ENCODE measurements at regions not wholly inside any gene's neighbourhood (a gene's known extent, or its start where the extent isn't known, plus 50 kb on each side); places are given as distances from the start of the nearest gene placed in this dataset.

DNA sequence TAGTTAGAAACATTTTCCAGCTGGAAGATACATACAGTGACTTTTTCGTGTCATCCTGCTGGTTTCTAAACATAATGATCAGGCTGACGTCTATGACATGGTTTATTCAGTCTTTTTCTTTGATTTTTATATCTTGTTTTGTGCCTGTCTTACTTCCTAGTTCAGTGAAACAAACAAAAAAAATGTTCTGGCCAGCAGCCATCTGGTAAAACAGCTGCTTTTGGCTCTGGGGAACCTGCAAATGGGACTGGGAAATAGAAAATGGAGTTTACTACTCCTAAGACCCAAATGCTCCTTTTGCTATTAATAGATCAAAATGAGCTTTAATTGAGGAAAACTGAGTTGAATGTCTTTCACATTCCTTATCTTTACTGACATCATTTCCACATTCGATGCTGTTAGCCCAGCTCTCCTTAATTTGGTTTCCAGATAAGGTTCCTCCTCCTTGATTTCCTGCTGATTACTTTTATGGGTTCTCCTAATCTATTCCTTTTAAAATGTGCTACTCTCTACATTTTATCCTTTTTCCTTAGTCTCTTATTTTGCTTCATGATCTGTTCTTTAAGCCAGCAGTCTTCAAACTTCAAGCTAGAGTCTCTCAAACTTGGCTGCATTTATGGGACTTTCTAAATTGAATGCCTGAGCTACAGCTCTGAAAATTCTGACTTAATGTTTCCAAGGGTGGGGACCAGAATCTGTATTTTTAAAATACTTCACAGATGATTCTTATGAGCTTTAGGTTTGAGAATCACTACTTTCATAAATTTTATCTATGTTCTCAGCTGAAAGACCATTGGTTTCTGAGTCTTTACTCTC, 499.5 kb downstream of the ANKRD50 start:
- TF ChIP-seq, protein P1, sequence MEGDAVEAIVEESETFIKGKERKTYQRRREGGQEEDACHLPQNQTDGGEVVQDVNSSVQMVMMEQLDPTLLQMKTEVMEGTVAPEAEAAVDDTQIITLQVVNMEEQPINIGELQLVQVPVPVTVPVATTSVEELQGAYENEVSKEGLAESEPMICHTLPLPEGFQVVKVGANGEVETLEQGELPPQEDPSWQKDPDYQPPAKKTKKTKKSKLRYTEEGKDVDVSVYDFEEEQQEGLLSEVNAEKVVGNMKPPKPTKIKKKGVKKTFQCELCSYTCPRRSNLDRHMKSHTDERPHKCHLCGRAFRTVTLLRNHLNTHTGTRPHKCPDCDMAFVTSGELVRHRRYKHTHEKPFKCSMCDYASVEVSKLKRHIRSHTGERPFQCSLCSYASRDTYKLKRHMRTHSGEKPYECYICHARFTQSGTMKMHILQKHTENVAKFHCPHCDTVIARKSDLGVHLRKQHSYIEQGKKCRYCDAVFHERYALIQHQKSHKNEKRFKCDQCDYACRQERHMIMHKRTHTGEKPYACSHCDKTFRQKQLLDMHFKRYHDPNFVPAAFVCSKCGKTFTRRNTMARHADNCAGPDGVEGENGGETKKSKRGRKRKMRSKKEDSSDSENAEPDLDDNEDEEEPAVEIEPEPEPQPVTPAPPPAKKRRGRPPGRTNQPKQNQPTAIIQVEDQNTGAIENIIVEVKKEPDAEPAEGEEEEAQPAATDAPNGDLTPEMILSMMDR (IDR thresholded peaks at IDR 0.05; ENCODE audit: partially characterized antibody, unreplicated experiment), result no peak
- peak; percentile 24 for DNase-seq
- Mint-ChIP-seq H3K36me3 (ENCODE audit: unreplicated experiment) (peaks cover 4% of the 10 kb centered on the region), H3K4me1 (ENCODE audit: low read depth, unreplicated experiment) (peaks cover 24% of the 10 kb centered on the region), H3K27ac (ENCODE audit: unreplicated experiment) (peak overlapping the region; percentile 93), H3K27me3 (ENCODE audit: unreplicated experiment) (no peaks in the 10 kb centered on the region), H3K4me3 (ENCODE audit: unreplicated experiment) (peak overlapping the region; percentile 36), H3K9me3 (ENCODE audit: unreplicated experiment) (no peaks in the 10 kb centered on the region)

DNA sequence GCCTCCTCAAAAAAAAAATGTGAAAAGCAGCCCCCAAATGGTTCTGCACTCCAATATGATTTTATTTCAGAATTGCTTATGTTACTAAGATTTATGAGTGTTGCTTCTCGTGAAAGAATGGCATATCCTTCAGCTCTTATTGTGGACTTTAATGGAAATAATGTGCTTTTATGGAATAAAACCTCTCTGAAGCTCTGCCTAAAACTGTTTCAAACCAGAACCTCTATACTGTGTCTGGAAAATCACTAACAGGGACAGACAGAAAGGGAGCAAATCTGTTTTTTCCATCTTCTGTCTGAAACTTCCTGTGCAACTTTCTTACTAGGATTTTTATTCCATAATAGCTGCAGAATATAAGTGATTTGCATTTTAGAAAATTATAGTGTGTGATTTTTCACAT, 493.1 kb downstream of the ANKRD50 start:
- no peaks in the 10 kb centered on the region for H3K27me3 Mint-ChIP-seq (ENCODE audit: unreplicated experiment)
- no peak overlapping the region for H3K4me3 Mint-ChIP-seq (ENCODE audit: unreplicated experiment)
- H3K4me1 Mint-ChIP-seq (ENCODE audit: low read depth, unreplicated experiment), result peaks cover 5% of the 10 kb centered on the region
- TF ChIP-seq, protein P1 (IDR thresholded peaks at IDR 0.05; ENCODE audit: partially characterized antibody, unreplicated experiment), result no peak
- peaks cover 4% of the 10 kb centered on the region for H3K36me3 Mint-ChIP-seq (ENCODE audit: unreplicated experiment)
- H3K9me3 Mint-ChIP-seq (ENCODE audit: unreplicated experiment), result no peaks in the 10 kb centered on the region
- DNase-seq, result no peak
- no peak overlapping the region for H3K27ac Mint-ChIP-seq (ENCODE audit: unreplicated experiment)

DNA sequence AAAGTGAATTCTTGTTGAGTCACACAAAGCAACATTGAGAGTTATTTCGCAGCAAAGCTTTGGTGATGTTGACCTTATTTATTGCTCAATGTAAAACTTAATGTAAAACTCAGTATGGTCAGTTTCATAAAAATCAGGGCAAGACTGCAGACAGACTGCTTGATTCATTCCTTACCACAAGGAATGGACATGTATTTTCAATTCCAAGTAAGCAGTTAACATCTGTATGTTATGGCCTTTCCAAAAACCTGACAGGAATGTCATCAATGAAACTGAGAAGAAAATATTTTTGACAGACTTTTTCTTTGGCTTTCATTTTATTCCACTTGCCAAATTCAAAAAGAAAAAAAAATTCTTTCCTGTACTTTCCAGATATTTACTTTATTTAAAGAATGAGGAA, 488.3 kb downstream of the ANKRD50 start:
- no peaks in the 10 kb centered on the region for H3K36me3 Mint-ChIP-seq (ENCODE audit: unreplicated experiment)
- H3K27me3 Mint-ChIP-seq (ENCODE audit: unreplicated experiment), result no peaks in the 10 kb centered on the region
- no peak overlapping the region for H3K4me3 Mint-ChIP-seq (ENCODE audit: unreplicated experiment)
- no peaks in the 10 kb centered on the region for H3K4me1 Mint-ChIP-seq (ENCODE audit: low read depth, unreplicated experiment)
- TF ChIP-seq, protein P1 (IDR thresholded peaks at IDR 0.05; ENCODE audit: partially characterized antibody, unreplicated experiment), result no peak
- H3K27ac Mint-ChIP-seq (ENCODE audit: unreplicated experiment), result no peak overlapping the region
- no peak for DNase-seq
- peaks cover 2% of the 10 kb centered on the region for H3K9me3 Mint-ChIP-seq (ENCODE audit: unreplicated experiment)

DNA sequence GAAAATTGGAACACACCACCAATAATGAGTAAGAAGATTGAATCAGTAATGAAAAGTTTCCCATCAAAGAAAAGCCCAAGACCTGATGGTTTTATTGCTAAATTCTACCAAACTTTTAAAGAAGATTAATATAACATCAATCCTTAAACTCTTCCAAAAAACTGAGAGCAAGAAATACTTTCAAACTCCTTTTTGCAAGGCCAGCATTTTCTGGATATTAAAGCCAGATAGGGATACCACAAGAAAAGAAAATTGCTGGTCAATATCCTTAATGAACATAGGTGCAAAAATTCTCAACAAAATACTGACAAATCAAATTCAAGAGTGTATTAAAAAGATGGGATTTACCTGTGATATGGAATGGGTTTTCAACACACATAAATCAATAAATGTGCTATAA, 484.6 kb downstream of the ANKRD50 start:
- TF ChIP-seq, protein P1 (IDR thresholded peaks at IDR 0.05; ENCODE audit: partially characterized antibody, unreplicated experiment), result no peak
- no peaks in the 10 kb centered on the region for H3K36me3 Mint-ChIP-seq (ENCODE audit: unreplicated experiment)
- H3K9me3 Mint-ChIP-seq (ENCODE audit: unreplicated experiment), result peaks cover 2% of the 10 kb centered on the region
- no peak overlapping the region for H3K27ac Mint-ChIP-seq (ENCODE audit: unreplicated experiment)
- H3K4me3 Mint-ChIP-seq (ENCODE audit: unreplicated experiment), result no peak overlapping the region
- H3K4me1 Mint-ChIP-seq (ENCODE audit: low read depth, unreplicated experiment), result no peaks in the 10 kb centered on the region
- H3K27me3 Mint-ChIP-seq (ENCODE audit: unreplicated experiment), result no peaks in the 10 kb centered on the region
- no peak for DNase-seq

DNA sequence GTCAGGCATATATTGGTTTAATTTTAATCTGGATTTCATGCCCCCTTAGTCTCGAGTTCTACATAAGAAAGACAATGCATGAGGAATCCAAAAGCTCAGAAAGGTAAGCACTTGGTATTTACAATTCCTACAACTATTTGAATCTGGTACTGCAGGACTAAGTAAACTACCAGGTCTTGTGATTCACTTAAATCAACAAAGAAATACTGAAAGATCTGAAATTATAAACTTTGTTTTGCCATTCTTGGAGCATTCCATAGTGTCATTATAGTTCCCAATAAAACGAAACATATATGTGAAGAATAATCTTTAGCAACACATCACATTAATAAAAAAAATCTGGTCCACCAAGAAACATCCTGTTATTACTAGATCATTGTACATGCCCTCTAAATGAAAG, 482.3 kb downstream of the ANKRD50 start:
- DNase-seq, result no peak
- H3K27me3 Mint-ChIP-seq (ENCODE audit: unreplicated experiment), result no peaks in the 10 kb centered on the region
- H3K9me3 Mint-ChIP-seq (ENCODE audit: unreplicated experiment), result peaks cover 2% of the 10 kb centered on the region
- no peak overlapping the region for H3K4me3 Mint-ChIP-seq (ENCODE audit: unreplicated experiment)
- TF ChIP-seq, protein P1 (IDR thresholded peaks at IDR 0.05; ENCODE audit: partially characterized antibody, unreplicated experiment), result no peak
- no peak overlapping the region for H3K27ac Mint-ChIP-seq (ENCODE audit: unreplicated experiment)
- no peaks in the 10 kb centered on the region for H3K36me3 Mint-ChIP-seq (ENCODE audit: unreplicated experiment)
- no peaks in the 10 kb centered on the region for H3K4me1 Mint-ChIP-seq (ENCODE audit: low read depth, unreplicated experiment)

All from glutamatergic neuron (in vitro differentiated cells).